ENCODE measurements at regions not wholly inside any gene's neighbourhood (a gene's known extent, or its start where the extent isn't known, plus 50 kb on each side); places are given as distances from the start of the nearest gene placed in this dataset.
A peak's percentile ranks its signal among the peaks of the same experiment; 100 is the strongest.

DNA sequence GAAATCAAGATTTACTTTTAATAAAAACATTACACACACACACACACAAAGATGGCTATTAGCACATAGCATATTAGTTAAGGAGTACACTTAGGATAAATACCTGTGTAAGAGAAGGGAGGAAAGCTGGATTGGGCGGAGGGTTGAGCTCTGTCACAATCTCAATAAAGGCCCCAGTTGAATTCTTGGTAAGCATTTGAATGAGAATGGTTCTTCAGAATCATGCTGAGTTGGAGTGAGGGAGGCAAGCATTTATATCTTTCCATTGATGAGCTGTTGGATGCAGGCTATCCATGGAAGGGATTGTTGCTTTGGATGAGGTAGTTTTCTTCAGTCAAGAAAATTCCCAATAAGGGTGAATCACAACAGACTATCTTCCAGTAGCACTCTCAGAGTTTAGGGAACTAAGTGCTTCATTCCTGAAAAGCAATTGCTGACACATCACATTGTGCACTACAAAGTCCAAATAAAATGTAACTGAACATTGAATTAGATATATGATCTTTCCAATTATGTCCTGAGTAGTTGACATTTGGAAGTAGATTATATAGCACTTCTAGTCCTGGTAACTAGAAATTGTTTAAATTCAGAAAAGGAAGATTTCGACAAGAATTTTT is 95.7 kb downstream of the SUCNR1 start:
- Histone ChIP-seq H3K9me3 (ENCODE audit: low read depth) (no peaks in the 10 kb centered on the region), H3K4me3 (no peak overlapping the region), H3K27ac (peak overlapping the region; percentile 50), H3K36me3 (no peaks in the 10 kb centered on the region), H3K4me1 (ENCODE audit: low read depth) (peaks cover 38% of the 10 kb centered on the region), H3K27me3 (no peaks in the 10 kb centered on the region)
- TF ChIP-seq, protein P1, sequence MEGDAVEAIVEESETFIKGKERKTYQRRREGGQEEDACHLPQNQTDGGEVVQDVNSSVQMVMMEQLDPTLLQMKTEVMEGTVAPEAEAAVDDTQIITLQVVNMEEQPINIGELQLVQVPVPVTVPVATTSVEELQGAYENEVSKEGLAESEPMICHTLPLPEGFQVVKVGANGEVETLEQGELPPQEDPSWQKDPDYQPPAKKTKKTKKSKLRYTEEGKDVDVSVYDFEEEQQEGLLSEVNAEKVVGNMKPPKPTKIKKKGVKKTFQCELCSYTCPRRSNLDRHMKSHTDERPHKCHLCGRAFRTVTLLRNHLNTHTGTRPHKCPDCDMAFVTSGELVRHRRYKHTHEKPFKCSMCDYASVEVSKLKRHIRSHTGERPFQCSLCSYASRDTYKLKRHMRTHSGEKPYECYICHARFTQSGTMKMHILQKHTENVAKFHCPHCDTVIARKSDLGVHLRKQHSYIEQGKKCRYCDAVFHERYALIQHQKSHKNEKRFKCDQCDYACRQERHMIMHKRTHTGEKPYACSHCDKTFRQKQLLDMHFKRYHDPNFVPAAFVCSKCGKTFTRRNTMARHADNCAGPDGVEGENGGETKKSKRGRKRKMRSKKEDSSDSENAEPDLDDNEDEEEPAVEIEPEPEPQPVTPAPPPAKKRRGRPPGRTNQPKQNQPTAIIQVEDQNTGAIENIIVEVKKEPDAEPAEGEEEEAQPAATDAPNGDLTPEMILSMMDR (IDR thresholded peaks at IDR 0.05; ENCODE audit: low read depth, low read length) = no peak
- DNase-seq (ENCODE audit: low read depth in 1 of 2, low spot score in 1 of 2) = no peak

- Histone ChIP-seq H3K36me3 (no peaks in the 10 kb centered on the region), H3K4me1 (ENCODE audit: low read depth) (peaks cover 38% of the 10 kb centered on the region), H3K27me3 (no peaks in the 10 kb centered on the region), H3K4me3 (no peak overlapping the region), H3K9me3 (ENCODE audit: low read depth) (no peaks in the 10 kb centered on the region), H3K27ac (peak overlapping the region; percentile 87)
- peak in 1 of 2 donors; percentile 69 for DNase-seq (ENCODE audit: low read depth in 1 of 2, low spot score in 1 of 2)
- TF ChIP-seq, protein P1 (IDR thresholded peaks at IDR 0.05; ENCODE audit: low read depth, low read length) = no peak
Observed at GRCh38 chr3:151971814-151972579, 98.6 kb downstream of the SUCNR1 start.

GRCh38 chr3:151974067-151974466 is 100.6 kb downstream of the SUCNR1 start:
- Histone ChIP-seq H3K27me3 (no peaks in the 10 kb centered on the region), H3K4me3 (no peak overlapping the region), H3K27ac (no peak overlapping the region), H3K9me3 (ENCODE audit: low read depth) (no peaks in the 10 kb centered on the region), H3K4me1 (ENCODE audit: low read depth) (peaks cover 38% of the 10 kb centered on the region), H3K36me3 (no peaks in the 10 kb centered on the region)
- TF ChIP-seq, protein P1 (IDR thresholded peaks at IDR 0.05; ENCODE audit: low read depth, low read length) = no peak
- peak in 1 of 2 donors; percentile 28 for DNase-seq (ENCODE audit: low read depth in 1 of 2, low spot score in 1 of 2)

DNA sequence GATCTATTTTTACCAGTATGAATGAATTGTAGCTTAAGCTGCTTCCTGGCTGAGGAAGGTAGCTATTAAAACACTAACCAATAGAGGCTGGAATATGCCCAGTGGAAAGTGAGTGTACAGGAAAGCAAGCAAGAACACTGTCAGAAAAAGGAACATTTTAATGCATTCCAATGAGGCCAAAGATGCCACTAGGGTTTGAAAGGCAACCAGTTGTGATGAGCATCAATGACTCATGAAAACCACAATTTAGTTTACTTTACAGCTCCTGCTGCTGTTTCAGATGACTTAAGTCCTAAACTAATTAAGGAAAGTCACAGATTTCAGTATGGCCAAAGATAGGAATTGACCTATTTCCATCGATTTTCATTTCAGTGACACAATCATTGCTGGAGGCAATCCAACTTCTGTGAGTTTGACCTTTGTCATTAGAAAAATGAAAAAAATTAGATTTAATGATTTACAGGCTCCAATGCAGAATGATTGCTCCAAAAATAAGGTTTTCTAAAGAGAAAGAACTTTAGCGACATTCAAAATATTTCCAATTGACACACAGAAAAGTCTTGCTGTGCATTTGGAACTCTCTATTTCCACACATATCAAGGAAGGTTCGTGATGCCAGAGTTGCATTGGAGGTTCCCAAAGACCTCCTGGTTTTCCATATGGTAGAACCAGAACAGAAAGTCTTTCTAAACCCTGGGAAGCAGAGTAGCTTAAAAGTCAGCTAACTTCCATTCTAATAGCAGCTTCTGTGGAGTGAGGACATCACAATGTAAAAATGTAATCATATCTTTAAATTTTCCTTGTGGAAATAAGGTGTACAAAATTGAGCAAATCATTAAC is 103.0 kb downstream of the SUCNR1 start:
- no peak overlapping the region for H3K27ac ChIP-seq
- TF ChIP-seq, protein P1 (IDR thresholded peaks at IDR 0.05; ENCODE audit: low read depth, low read length) = no peak

GRCh38 chr3:151979906-151980305 is 106.5 kb downstream of the SUCNR1 start:
- no peaks in the 10 kb centered on the region for H3K9me3 ChIP-seq (ENCODE audit: low read depth)

More for the DNA sequence above, 103.0 kb downstream of the SUCNR1 start:
- no peaks in the 10 kb centered on the region for H3K27me3 ChIP-seq
- no peaks in the 10 kb centered on the region for H3K36me3 ChIP-seq
- H3K4me1 ChIP-seq (ENCODE audit: low read depth) = peaks cover 18% of the 10 kb centered on the region
- H3K4me3 ChIP-seq = no peak overlapping the region
- no peaks in the 10 kb centered on the region for H3K9me3 ChIP-seq (ENCODE audit: low read depth)
- DNase-seq (ENCODE audit: low read depth in 1 of 2, low spot score in 1 of 2) = peak in 1 of 2 donors; percentile 91

More at GRCh38 chr3:151979906-151980305, 106.5 kb downstream of the SUCNR1 start:
- no peak overlapping the region for H3K27ac ChIP-seq
- no peak for DNase-seq (ENCODE audit: low read depth in 1 of 2, low spot score in 1 of 2)
- H3K36me3 ChIP-seq = no peaks in the 10 kb centered on the region
- no peaks in the 10 kb centered on the region for H3K4me1 ChIP-seq (ENCODE audit: low read depth)
- TF ChIP-seq, protein P1 (IDR thresholded peaks at IDR 0.05; ENCODE audit: low read depth, low read length) = no peak
- H3K4me3 ChIP-seq = no peak overlapping the region
- no peaks in the 10 kb centered on the region for H3K27me3 ChIP-seq

All from cardiac muscle cell (in vitro differentiated cells and primary cell).